ENCODE measurements at regions not wholly inside any gene's neighbourhood (a gene's known extent, or its start where the extent isn't known, plus 50 kb on each side); places are given as distances from the start of the nearest gene placed in this dataset.
"Not testable (repeated sequence)": the region's sequence is repeated elsewhere in the genome, so short reads cannot be mapped to it uniquely, and the experiment has no call there.

- TF ChIP-seq CTCF (IDR thresholded peaks at IDR 0.05; ENCODE audit: poor library complexity); EZH2 (IDR thresholded peaks at IDR 0.05; ENCODE audit: borderline replicate concordance): not testable (repeated sequence)
These were observed 120.9 kb upstream of the GOLGA6L4 start for GRCh38 chr15:84114680-84115079.
